Adrenal gland (tissue), 5 donors: ENCODE measurements at regions not wholly inside any gene's neighbourhood (a gene's known extent, or its start where the extent isn't known, plus 50 kb on each side); places are given as distances from the start of the nearest gene placed in this dataset.

Source experiments
- CTCF ChIP-seq, 6 experiments: fragments of 450-650 bp in 4 of 6; fragments of 200-600 bp in 2 of 6; sonication (generic) in 1 of 6; IDR thresholded peaks; 1 replicate in 5 of 6; 2 replicates in 1 of 6; pipeline versions ENCODE4 v1.5.1 to v1.8.0; 2016 to 2021; ENCODE audit warnings: antibody characterized with exemption in 6 of 6, mild to moderate bottlenecking in 2 of 6, moderate library complexity in 1 of 6
- POLR2A ChIP-seq, 2 donors: fragments of 450-650 bp; IDR thresholded peaks; one replicate each; pipeline ENCODE4 v1.6.1; 2017; ENCODE audit warnings: antibody characterized with exemption in 2 of 2, mild to moderate bottlenecking in 2 of 2, moderate library complexity in 1 of 2
- donor health status: DM: no; HTN: no; CAD: no.

- TF ChIP-seq CTCF (IDR thresholded peaks at IDR 0.05) (no peak), POLR2A (IDR thresholded peaks at IDR 0.05) (no peak)
Observed at GRCh38 chr2:234747833-234748559, 203.8 kb upstream of the SH3BP4 start.
